Gastroesophageal sphincter (tissue), 3 donors: ENCODE measurements at regions not wholly inside any gene's neighbourhood (a gene's known extent, or its start where the extent isn't known, plus 50 kb on each side); places are given as distances from the start of the nearest gene placed in this dataset.

Experiments used
- EP300 ChIP-seq: sonication (generic); formaldehyde crosslinking; IDR thresholded peaks from one replicate; pipeline ENCODE4 v1.6.1; 2017; ENCODE audit warnings: antibody characterized with exemption, mild to moderate bottlenecking
- TF ChIP-seq, protein P1 (sequence below), 4 experiments: fragments of 200-600 bp in 2 of 4; fragments of 450-650 bp in 2 of 4; sonication (generic) in 1 of 4; IDR thresholded peaks; one replicate each; pipeline ENCODE4 v1.5.1; 2017 to 2019; ENCODE audit warnings: antibody characterized with exemption in 4 of 4, mild to moderate bottlenecking in 2 of 4, moderate library complexity in 2 of 4

DNA sequence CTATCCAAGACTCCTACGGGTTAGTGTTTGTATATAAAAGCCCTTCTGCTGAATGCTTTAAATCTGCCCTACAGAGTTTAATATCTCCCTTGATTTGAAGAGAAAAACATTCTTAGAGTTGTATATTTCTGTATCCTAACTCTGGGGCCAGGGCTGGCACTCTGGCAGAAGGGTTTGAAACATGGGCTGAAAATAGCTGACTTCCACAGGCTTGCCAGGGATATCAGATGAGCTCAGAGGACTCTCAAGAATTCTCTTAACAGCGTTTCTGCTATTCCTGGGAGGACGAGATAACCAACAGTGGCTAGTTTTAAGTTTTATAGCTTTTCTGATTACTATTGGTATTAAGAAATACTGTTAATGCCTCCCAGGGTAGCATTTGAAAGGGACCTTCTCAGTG, 127.5 kb downstream of the LIG4 start:
- TF ChIP-seq, protein P1, sequence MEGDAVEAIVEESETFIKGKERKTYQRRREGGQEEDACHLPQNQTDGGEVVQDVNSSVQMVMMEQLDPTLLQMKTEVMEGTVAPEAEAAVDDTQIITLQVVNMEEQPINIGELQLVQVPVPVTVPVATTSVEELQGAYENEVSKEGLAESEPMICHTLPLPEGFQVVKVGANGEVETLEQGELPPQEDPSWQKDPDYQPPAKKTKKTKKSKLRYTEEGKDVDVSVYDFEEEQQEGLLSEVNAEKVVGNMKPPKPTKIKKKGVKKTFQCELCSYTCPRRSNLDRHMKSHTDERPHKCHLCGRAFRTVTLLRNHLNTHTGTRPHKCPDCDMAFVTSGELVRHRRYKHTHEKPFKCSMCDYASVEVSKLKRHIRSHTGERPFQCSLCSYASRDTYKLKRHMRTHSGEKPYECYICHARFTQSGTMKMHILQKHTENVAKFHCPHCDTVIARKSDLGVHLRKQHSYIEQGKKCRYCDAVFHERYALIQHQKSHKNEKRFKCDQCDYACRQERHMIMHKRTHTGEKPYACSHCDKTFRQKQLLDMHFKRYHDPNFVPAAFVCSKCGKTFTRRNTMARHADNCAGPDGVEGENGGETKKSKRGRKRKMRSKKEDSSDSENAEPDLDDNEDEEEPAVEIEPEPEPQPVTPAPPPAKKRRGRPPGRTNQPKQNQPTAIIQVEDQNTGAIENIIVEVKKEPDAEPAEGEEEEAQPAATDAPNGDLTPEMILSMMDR (IDR thresholded peaks at IDR 0.05) = no peak
- no peak for TF ChIP-seq EP300
